Sigmoid colon (tissue), 4 donors: ENCODE measurements at regions not wholly inside any gene's neighbourhood (a gene's known extent, or its start where the extent isn't known, plus 50 kb on each side); places are given as distances from the start of the nearest gene placed in this dataset.

ENCODE experiments used
- EP300 ChIP-seq, 4 donors: sonication (generic); formaldehyde crosslinking; IDR thresholded peaks; one replicate each; pipeline ENCODE4 v1.6.1; 2017; ENCODE audit warnings: antibody characterized with exemption in 4 of 4
- POLR2AphosphoS5 ChIP-seq, 4 donors: sonication (generic); formaldehyde crosslinking; IDR thresholded peaks; one replicate each; pipeline ENCODE4 v1.6.1; 2017; ENCODE audit warnings: antibody characterized with exemption in 4 of 4
- TF ChIP-seq, protein P1 (sequence below), 4 experiments: fragments of 450-650 bp in 3 of 4; fragments of 200-600 bp in 1 of 4; IDR thresholded peaks; one replicate each; pipeline ENCODE4 v1.5.1; 2016 to 2019; ENCODE audit warnings: antibody characterized with exemption in 4 of 4, mild to moderate bottlenecking in 3 of 4, moderate library complexity in 2 of 4

DNA sequence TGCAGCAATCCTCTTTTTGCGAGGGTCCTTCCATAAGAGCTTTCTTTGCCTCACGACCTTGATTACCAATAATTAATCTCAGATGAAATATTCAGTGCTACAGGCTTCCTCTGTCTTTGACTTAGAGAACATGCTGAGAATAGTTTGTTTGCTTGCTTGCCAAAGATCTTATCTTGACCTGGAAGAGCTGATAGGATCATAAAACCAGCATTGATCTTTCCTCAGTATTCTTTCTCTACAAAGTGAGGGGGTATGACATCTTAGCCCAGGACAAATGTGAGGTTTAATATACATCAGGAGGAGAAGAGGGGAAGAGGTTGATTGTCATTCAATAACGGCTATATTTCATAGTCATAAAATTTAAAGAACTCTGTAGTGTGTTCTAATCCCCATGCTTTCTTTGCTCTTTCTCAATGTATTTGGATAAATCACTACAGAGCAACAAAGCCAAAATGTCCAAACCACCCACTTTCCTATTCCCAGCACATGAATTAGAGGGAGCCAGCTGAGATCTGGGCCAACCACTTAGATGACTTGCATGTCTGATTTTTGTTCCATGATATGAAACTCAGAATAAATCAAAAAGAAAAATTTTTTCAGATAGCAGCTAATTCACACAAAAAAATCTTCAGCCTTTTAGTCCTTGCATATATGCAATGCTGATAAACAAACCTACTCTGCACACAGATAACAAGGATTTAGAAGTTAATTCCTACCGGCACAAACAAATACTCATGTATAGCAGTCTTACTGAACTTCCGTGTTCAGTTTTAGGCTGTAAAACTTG, 50.5 kb upstream of the IPO9 start:
- TF ChIP-seq, protein P1, sequence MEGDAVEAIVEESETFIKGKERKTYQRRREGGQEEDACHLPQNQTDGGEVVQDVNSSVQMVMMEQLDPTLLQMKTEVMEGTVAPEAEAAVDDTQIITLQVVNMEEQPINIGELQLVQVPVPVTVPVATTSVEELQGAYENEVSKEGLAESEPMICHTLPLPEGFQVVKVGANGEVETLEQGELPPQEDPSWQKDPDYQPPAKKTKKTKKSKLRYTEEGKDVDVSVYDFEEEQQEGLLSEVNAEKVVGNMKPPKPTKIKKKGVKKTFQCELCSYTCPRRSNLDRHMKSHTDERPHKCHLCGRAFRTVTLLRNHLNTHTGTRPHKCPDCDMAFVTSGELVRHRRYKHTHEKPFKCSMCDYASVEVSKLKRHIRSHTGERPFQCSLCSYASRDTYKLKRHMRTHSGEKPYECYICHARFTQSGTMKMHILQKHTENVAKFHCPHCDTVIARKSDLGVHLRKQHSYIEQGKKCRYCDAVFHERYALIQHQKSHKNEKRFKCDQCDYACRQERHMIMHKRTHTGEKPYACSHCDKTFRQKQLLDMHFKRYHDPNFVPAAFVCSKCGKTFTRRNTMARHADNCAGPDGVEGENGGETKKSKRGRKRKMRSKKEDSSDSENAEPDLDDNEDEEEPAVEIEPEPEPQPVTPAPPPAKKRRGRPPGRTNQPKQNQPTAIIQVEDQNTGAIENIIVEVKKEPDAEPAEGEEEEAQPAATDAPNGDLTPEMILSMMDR (IDR thresholded peaks at IDR 0.05), result no peak
- TF ChIP-seq POLR2AphosphoS5 (IDR thresholded peaks at IDR 0.05) (no peak), EP300 (IDR thresholded peaks at IDR 0.05) (no peak)
